GM12864 (cell line): ENCODE measurements at regions not wholly inside any gene's neighbourhood (a gene's known extent, or its start where the extent isn't known, plus 50 kb on each side); places are given as distances from the start of the nearest gene placed in this dataset.
A peak's percentile ranks its signal among the peaks of the same experiment; 100 is the strongest.
"Not testable (repeated sequence)": the region's sequence is repeated elsewhere in the genome, so short reads cannot be mapped to it uniquely, and the experiment has no call there.

Experiments used
- DNase-seq: peaks from one replicate; pipeline ENCODE4 v3.0.0-alpha.2; 2011; ENCODE audit warnings: low read depth
- H3K4me3 ChIP-seq: 2 replicates; pipeline ENCODE4 v1.5.1; 2011; ENCODE audit warnings: mild to moderate bottlenecking, low read depth, low read length, control low read depth
- TF ChIP-seq, protein P1 (sequence below): IDR thresholded peaks from 2 replicates; pipeline ENCODE4 v1.5.1; 2011; ENCODE audit warnings: low read depth, mild to moderate bottlenecking, moderate library complexity, low read length, control low read depth, inconsistent platforms; ENCODE audit errors: missing control alignments

DNA sequence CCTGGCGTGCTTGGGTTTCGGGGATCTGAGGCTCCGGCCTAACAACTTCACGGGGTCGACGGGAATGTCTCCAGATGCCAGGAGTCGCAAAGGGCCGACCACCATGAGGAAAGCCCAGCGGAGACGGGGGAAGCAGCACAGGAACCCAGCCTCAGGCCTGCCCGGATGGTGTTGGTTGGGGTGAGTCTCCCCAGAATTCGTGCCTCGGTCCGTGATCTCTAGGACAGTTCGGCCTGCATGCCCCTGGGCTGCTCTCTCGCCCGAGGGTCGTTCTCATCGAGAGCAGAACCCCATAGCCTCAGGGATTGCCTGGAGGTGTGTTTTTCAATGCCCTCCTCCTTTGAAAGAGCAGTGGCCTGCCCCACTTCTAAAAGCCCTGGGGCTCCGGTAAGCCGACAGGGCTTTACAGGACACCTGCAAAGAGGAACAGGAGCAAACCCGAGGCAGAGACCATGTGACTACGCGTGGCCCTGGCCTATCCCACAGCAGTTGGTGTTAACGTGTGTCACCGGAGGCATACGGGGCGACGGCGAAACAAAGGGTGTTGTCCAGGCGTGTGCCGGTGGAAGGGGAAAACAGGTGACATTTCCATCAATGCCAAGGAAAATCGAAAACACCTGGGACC, 973.1 kb upstream of the DEFB115 start:
- peak overlapping the region; percentile 51 for H3K4me3 ChIP-seq
- TF ChIP-seq, protein P1, sequence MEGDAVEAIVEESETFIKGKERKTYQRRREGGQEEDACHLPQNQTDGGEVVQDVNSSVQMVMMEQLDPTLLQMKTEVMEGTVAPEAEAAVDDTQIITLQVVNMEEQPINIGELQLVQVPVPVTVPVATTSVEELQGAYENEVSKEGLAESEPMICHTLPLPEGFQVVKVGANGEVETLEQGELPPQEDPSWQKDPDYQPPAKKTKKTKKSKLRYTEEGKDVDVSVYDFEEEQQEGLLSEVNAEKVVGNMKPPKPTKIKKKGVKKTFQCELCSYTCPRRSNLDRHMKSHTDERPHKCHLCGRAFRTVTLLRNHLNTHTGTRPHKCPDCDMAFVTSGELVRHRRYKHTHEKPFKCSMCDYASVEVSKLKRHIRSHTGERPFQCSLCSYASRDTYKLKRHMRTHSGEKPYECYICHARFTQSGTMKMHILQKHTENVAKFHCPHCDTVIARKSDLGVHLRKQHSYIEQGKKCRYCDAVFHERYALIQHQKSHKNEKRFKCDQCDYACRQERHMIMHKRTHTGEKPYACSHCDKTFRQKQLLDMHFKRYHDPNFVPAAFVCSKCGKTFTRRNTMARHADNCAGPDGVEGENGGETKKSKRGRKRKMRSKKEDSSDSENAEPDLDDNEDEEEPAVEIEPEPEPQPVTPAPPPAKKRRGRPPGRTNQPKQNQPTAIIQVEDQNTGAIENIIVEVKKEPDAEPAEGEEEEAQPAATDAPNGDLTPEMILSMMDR, result no peak
- DNase-seq, result no peak

DNA sequence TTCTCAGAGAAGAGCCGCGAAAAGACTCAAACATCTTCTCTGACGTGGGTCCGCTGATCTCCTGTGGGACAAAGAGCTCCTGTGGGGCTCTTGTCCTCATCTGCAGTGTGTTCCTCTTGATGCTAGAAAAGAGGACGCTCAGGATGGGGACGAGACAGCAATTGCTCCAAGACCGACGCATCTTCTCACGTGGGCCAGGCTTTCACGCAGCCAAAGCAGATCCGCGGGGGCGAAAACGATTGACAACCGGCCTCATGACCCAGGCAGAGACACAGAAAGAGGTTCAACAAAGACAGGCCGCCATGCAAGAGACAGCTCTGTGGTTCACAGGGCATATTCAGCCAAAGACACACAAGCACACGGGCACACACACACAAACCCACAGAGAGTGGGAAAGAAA, 971.8 kb upstream of the DEFB115 start:
- TF ChIP-seq, protein P1, result no peak
- H3K4me3 ChIP-seq, result no peak overlapping the region

GRCh38 chr20:30286157-30286556, 971.3 kb upstream of the DEFB115 start:
- no peak for DNase-seq
- no peak overlapping the region for H3K4me3 ChIP-seq
- TF ChIP-seq, protein P1, result peak; percentile 37

More for the DNA sequence above, 971.8 kb upstream of the DEFB115 start:
- DNase-seq, result no peak

- DNase-seq, H3K4me3 ChIP-seq: not testable (repeated sequence)
Observed at GRCh38 chr20:30287459-30287858, 970.0 kb upstream of the DEFB115 start.

GRCh38 chr20:30288346-30288745, 969.1 kb upstream of the DEFB115 start:
- H3K4me3 ChIP-seq, result no peak overlapping the region

DNA sequence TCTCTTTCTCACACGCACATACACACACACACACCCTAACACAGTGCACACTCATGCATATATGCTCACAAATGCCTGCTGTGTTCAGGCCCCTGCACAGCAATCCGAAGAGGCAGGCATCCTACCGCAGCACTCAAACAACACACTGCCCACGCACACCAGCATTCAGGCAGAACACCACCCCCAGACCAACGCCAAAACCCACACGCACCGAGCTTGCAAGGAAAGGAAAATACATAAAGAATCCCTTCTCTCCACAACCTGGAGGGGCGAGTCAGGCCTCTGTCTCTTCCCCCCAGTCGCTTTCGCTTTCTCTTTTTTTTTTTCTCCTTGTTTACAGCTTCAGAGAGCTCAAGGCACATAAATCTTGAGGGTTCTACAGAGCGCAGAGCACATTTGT, 968.4 kb upstream of the DEFB115 start:
- H3K4me3 ChIP-seq, result peak overlapping the region; percentile 51
- DNase-seq, result not testable (repeated sequence)

More at GRCh38 chr20:30288346-30288745, 969.1 kb upstream of the DEFB115 start:
- DNase-seq, result no peak
- TF ChIP-seq, protein P1, result no peak

DNA sequence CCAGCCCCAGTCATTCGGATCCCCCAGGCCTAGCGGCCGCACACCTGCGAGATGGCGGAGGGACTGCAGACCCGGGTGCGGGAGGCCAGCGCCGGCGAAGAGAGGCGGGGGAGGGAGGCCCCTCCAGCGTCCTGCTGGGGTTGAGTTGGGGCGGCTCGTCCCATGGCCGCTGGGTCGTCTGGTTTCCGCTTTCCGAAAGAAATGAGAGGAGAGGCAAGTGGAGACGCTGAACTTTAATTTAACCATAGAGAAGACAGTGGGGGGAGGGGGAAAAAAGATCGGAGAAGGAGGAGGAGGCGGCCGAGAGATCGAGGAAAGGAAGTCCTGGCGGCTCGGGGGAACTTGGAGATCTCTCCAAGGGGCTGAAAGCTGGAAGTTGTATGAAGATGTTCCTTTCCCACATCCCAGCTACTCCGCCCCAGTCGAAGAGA, 967.7 kb upstream of the DEFB115 start:
- H3K4me3 ChIP-seq, result peak overlapping the region; percentile 51
- not testable (repeated sequence) for DNase-seq

- H3K4me3 ChIP-seq, result peak overlapping the region; percentile 51
Observed at GRCh38 chr20:30290361-30291063, 967.0 kb upstream of the DEFB115 start.

GRCh38 chr20:30291064-30291379, 966.4 kb upstream of the DEFB115 start:
- H3K4me3 ChIP-seq, result not testable (repeated sequence)

More at GRCh38 chr20:30290361-30291063, 967.0 kb upstream of the DEFB115 start:
- not testable (repeated sequence) for DNase-seq

DNA sequence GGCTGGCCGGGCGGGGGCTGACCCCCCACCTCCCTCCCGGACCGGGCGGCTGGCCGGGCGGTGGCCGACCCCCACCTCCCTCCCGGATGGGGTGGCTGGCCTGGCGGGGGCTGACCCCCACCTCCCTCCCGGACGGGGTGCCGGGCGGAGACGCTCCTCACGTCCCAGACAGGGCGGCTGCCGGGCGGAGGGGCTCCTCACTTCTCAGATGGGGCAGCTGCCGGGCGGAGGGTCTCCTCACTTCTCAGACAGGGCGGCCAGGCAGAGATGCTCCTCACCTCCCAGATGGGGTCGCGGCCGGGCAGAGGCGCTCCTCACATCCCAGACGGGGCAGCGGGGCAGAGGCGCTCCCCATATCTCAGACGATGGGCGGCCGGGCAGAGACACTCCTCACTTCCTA, 965.8 kb upstream of the DEFB115 start:
- H3K4me3 ChIP-seq, DNase-seq: not testable (repeated sequence)

More at GRCh38 chr20:30291064-30291379, 966.4 kb upstream of the DEFB115 start:
- not testable (repeated sequence) for DNase-seq

GRCh38 chr20:30295396-30295795, 962.1 kb upstream of the DEFB115 start:
- not testable (repeated sequence) for DNase-seq, H3K4me3 ChIP-seq

DNA sequence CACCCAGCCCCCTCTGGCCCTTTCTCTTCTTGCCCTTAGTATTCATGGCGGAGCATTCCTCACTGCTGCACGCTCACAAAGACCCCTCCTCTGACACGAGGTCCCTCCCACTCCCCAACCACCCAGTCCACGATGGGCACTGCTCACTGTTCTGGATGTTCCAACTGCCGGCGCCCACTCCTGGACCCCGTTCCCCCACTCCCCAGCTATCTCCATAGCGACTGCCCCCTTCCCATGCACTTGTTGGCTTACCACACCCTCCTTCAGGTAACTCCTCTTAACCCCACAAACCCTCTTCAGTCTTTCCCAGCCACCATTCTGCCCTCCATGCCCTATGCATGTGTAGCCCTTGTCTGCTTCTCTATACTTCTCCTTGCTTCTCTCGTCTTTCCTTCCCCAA, 961.5 kb upstream of the DEFB115 start:
- not testable (repeated sequence) for H3K4me3 ChIP-seq, DNase-seq

DNA sequence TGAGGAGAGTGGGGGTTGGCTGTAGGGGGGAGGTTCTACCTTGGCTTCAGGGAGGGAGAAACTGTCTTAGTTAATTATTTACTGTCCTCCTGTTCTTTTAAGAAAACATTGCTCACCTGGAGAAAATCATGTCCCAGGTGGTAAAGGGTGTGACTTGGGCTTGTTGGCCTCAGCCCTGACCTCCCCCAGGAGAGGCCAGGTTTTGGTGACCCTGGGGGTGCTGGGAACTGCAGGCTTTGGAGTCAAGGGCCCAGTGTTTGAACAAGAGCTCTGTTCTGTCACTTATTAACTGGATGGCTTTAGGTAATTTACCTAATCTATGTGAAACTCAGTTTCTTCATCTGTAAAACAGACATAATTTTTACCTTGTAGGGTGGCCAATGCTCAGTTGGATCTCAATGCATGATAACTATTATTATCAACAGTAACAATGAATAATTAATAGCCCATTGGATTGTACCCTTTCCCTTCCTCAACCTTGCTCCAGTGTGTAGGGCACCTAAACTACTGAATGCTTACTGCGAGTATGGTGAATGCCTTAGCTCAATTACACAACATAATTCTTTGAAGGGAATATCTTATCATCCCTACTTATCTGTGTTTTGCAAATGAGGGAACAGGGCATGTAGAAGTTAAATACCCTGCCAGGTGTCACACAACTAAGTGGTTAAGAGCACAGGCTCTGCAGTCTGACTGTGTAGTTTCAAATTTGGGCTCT, 959.4 kb upstream of the DEFB115 start:
- H3K4me3 ChIP-seq, DNase-seq: not testable (repeated sequence)

- not testable (repeated sequence) for H3K4me3 ChIP-seq, DNase-seq
Observed at GRCh38 chr20:30300220-30300642, 957.2 kb upstream of the DEFB115 start.
